Smooth muscle cell (in vitro differentiated cells): ENCODE measurements at regions not wholly inside any gene's neighbourhood (a gene's known extent, or its start where the extent isn't known, plus 50 kb on each side); places are given as distances from the start of the nearest gene placed in this dataset.
"Not testable (repeated sequence)": the region's sequence is repeated elsewhere in the genome, so short reads cannot be mapped to it uniquely, and the experiment has no call there.

ENCODE experiments used
- DNase-seq: peaks from one replicate; lab custom pipeline; 2025; ENCODE audit not compliant: unreplicated experiment; lab: John Stamatoyannopoulos, UW
- H2AFZ ChIP-seq: fragments of 200-600 bp; sonication (generic); 2 replicates; pipeline ENCODE4 v1.6.0; 2016; ENCODE audit warnings: antibody characterized with exemption, low read depth, mild to moderate bottlenecking
- H3F3A ChIP-seq: fragments of 200-600 bp; sonication (generic); 2 replicates; pipeline ENCODE4 v1.6.0; 2017; ENCODE audit warnings: antibody characterized with exemption, low read depth
- H3K27ac ChIP-seq: fragments of 200-600 bp; sonication (generic); 2 replicates; pipeline ENCODE4 v1.5.1; 2016; ENCODE audit warnings: low read depth, mild to moderate bottlenecking
- H3K27me3 ChIP-seq: fragments of 200-600 bp; sonication (generic); 2 replicates; pipeline ENCODE4 v1.6.1; 2016; ENCODE audit warnings: low read depth, mild to moderate bottlenecking
- H3K36me3 ChIP-seq: fragments of 200-600 bp; sonication (generic); 2 replicates; pipeline ENCODE4 v1.5.1; 2016; ENCODE audit warnings: low read depth
- H3K4me1 ChIP-seq: fragments of 200-600 bp; sonication (generic); 2 replicates; pipeline ENCODE4 v1.5.1; 2016; ENCODE audit warnings: low read depth
- H3K4me2 ChIP-seq: fragments of 200-600 bp; sonication (generic); 2 replicates; pipeline ENCODE4 v1.6.0; 2016; ENCODE audit warnings: mild to moderate bottlenecking
- H3K4me3 ChIP-seq: fragments of 200-600 bp; sonication (generic); 2 replicates; pipeline ENCODE4 v1.5.1; 2016; ENCODE audit warnings: mild to moderate bottlenecking
- H3K79me2 ChIP-seq: fragments of 200-600 bp; sonication (generic); 2 replicates; pipeline ENCODE4 v1.6.0; 2016; ENCODE audit warnings: low read depth, mild to moderate bottlenecking
- H3K9ac ChIP-seq: fragments of 200-600 bp; sonication (generic); 2 replicates; pipeline ENCODE4 v1.6.0; 2016; ENCODE audit warnings: low read depth
- H3K9me3 ChIP-seq: fragments of 200-600 bp; sonication (generic); replicated peaks from 2 replicates; pipeline ENCODE4 v1.5.1; 2016; ENCODE audit warnings: low read depth
- H4K20me1 ChIP-seq: fragments of 200-600 bp; sonication (generic); 2 replicates; pipeline ENCODE4 v1.6.0; 2016; ENCODE audit warnings: low read depth
- WGBS: methylation state at CpG from one replicate; pipeline ENCODE4 v1.1.7; 2016; ENCODE audit warnings: low lambda C conversion rate; 5-methylcytosine and 5-hydroxymethylcytosine counted together
- TF ChIP-seq, protein P1 (sequence below): fragments of 200-600 bp; sonication (generic); IDR thresholded peaks from 2 replicates; pipeline ENCODE4 v1.5.1; 2017; ENCODE audit warnings: borderline replicate concordance, mild to moderate bottlenecking, antibody characterized with exemption; ENCODE audit not compliant: insufficient read depth, poor library complexity, severe bottlenecking

- H3K4me1 ChIP-seq, result no peaks in the 10 kb centered on the region
- H3K27me3 ChIP-seq, result no peaks in the 10 kb centered on the region
- no peak overlapping the region for H2AFZ ChIP-seq
- no peak overlapping the region for H3K9ac ChIP-seq
- no peaks in the 10 kb centered on the region for H3K36me3 ChIP-seq
- H3K27ac ChIP-seq, result no peak overlapping the region
- TF ChIP-seq, protein P1, sequence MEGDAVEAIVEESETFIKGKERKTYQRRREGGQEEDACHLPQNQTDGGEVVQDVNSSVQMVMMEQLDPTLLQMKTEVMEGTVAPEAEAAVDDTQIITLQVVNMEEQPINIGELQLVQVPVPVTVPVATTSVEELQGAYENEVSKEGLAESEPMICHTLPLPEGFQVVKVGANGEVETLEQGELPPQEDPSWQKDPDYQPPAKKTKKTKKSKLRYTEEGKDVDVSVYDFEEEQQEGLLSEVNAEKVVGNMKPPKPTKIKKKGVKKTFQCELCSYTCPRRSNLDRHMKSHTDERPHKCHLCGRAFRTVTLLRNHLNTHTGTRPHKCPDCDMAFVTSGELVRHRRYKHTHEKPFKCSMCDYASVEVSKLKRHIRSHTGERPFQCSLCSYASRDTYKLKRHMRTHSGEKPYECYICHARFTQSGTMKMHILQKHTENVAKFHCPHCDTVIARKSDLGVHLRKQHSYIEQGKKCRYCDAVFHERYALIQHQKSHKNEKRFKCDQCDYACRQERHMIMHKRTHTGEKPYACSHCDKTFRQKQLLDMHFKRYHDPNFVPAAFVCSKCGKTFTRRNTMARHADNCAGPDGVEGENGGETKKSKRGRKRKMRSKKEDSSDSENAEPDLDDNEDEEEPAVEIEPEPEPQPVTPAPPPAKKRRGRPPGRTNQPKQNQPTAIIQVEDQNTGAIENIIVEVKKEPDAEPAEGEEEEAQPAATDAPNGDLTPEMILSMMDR, result no peak
- no peak for DNase-seq
- H3K79me2 ChIP-seq, result no peaks in the 10 kb centered on the region
- no peaks in the 10 kb centered on the region for H3F3A ChIP-seq
- H4K20me1 ChIP-seq, result no peaks in the 10 kb centered on the region
- no peaks in the 10 kb centered on the region for H3K9me3 ChIP-seq
- H3K4me3 ChIP-seq, result no peak overlapping the region
- 95% methylated on average over 3 of the region's 3 CpGs for WGBS
- no peak overlapping the region for H3K4me2 ChIP-seq
These were observed 187.9 kb upstream of the TSHZ3 start for GRCh38 chr19:31537136-31537535.

DNA sequence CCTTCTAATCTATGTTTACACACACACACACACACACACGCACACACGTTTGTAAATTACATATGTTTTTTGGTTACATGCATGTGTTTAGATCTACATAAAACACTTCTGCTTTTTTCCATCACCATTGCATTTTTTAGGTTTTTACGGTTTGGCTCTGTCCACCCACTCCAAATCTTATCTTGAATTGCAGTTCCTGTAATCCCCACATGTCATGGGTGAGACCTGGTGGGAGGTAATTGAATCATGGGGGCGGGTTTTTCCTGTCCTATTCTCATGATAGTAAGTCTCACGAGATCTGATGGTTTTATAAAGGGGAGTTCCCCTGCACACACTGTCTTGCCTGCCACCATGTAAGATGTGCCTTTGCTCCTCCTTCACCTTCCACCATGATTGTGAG, 188.7 kb upstream of the TSHZ3 start:
- not testable (repeated sequence) for H3K9ac ChIP-seq, H3K36me3 ChIP-seq, H3K4me2 ChIP-seq, H3F3A ChIP-seq, H3K27ac ChIP-seq, DNase-seq, H3K79me2 ChIP-seq, H3K9me3 ChIP-seq, H3K4me3 ChIP-seq, H2AFZ ChIP-seq, H4K20me1 ChIP-seq, H3K27me3 ChIP-seq, H3K4me1 ChIP-seq
- 57% methylated on average over 5 of the region's 5 CpGs for WGBS

GRCh38 chr19:31538879-31539278, 189.6 kb upstream of the TSHZ3 start:
- no peak for DNase-seq
- Histone ChIP-seq H2AFZ (no peak overlapping the region), H3K4me3 (no peak overlapping the region), H3K4me1 (no peaks in the 10 kb centered on the region), H3K9ac (no peak overlapping the region), H3K9me3 (no peaks in the 10 kb centered on the region), H4K20me1 (no peaks in the 10 kb centered on the region), H3K4me2 (no peak overlapping the region), H3K36me3 (no peaks in the 10 kb centered on the region), H3K79me2 (no peaks in the 10 kb centered on the region), H3K27me3 (no peaks in the 10 kb centered on the region), H3F3A (no peaks in the 10 kb centered on the region), H3K27ac (no peak overlapping the region)
- WGBS, result 97% methylated on average over 5 of the region's 5 CpGs
- TF ChIP-seq, protein P1, result no peak

GRCh38 chr19:31539386-31539785, 190.2 kb upstream of the TSHZ3 start:
- Histone ChIP-seq H3K4me3 (no peak overlapping the region), H3K9ac (no peak overlapping the region), H2AFZ (no peak overlapping the region), H3K36me3 (no peaks in the 10 kb centered on the region), H4K20me1 (no peaks in the 10 kb centered on the region), H3K79me2 (no peaks in the 10 kb centered on the region), H3K4me2 (no peak overlapping the region), H3K27me3 (no peaks in the 10 kb centered on the region), H3K27ac (no peak overlapping the region), H3K9me3 (no peaks in the 10 kb centered on the region), H3F3A (no peaks in the 10 kb centered on the region), H3K4me1 (no peaks in the 10 kb centered on the region)
- TF ChIP-seq, protein P1, result no peak
- DNase-seq, result no peak
- WGBS, result 96% methylated on average over 6 of the region's 6 CpGs
